NCI-H2081 treated with DMSO at 0.1 percent for 48 hours (cell line): ENCODE measurements at regions not wholly inside any gene's neighbourhood (a gene's known extent, or its start where the extent isn't known, plus 50 kb on each side); places are given as distances from the start of the nearest gene placed in this dataset.
A peak's percentile ranks its signal among the peaks of the same experiment; 100 is the strongest.
"Not testable (repeated sequence)": the region's sequence is repeated elsewhere in the genome, so short reads cannot be mapped to it uniquely, and the experiment has no call there.

Experiments used
- DNase-seq: peaks from one replicate; lab custom pipeline; 2025; lab: John Stamatoyannopoulos, UW

GRCh38 chr11:15660496-15660895 is 545.8 kb downstream of the INSC start:
- DNase-seq: no peak

- DNase-seq: no peak
Measured at GRCh38 chr11:15662285-15662684, 547.6 kb downstream of the INSC start.

- DNase-seq: no peak
Measured at GRCh38 chr11:15663777-15664218, 549.1 kb downstream of the INSC start.

GRCh38 chr11:15665368-15665871 is 550.7 kb downstream of the INSC start:
- DNase-seq: no peak

GRCh38 chr11:15667127-15667725 is 552.5 kb downstream of the INSC start:
- DNase-seq: no peak

GRCh38 chr11:15668718-15669117 is 554.0 kb downstream of the INSC start:
- DNase-seq: no peak

GRCh38 chr11:15670520-15671070 is 555.9 kb downstream of the INSC start:
- no peak for DNase-seq

- no peak for DNase-seq
Measured at GRCh38 chr11:15671216-15671615, 556.5 kb downstream of the INSC start.

- no peak for DNase-seq
Measured at GRCh38 chr11:15672825-15673224, 558.1 kb downstream of the INSC start.

GRCh38 chr11:15673408-15673831 is 558.7 kb downstream of the INSC start:
- DNase-seq: peak; percentile 1

GRCh38 chr11:15674756-15675155 is 560.0 kb downstream of the INSC start:
- DNase-seq: no peak

- DNase-seq: no peak
Measured at GRCh38 chr11:15675683-15676082, 561.0 kb downstream of the INSC start.

- DNase-seq: no peak
Measured at GRCh38 chr11:15677181-15677580, 562.5 kb downstream of the INSC start.

GRCh38 chr11:15683528-15683927 is 568.8 kb downstream of the INSC start:
- DNase-seq: no peak

GRCh38 chr11:15685306-15685705 is 570.6 kb downstream of the INSC start:
- DNase-seq: no peak

GRCh38 chr11:15686259-15686658 is 571.5 kb downstream of the INSC start:
- not testable (repeated sequence) for DNase-seq

GRCh38 chr11:15687342-15687741 is 572.6 kb downstream of the INSC start:
- no peak for DNase-seq

GRCh38 chr11:15688351-15688792 is 573.6 kb downstream of the INSC start:
- no peak for DNase-seq

- no peak for DNase-seq
Measured at GRCh38 chr11:15690320-15690719, 575.6 kb downstream of the INSC start.

- no peak for DNase-seq
Measured at GRCh38 chr11:15692739-15693138, 578.0 kb downstream of the INSC start.

GRCh38 chr11:15695096-15695721 is 580.5 kb downstream of the INSC start:
- DNase-seq: no peak

GRCh38 chr11:15696069-15696468 is 581.3 kb downstream of the INSC start:
- no peak for DNase-seq
